Upper lobe of left lung (tissue), 4 donors: ENCODE measurements at regions not wholly inside any gene's neighbourhood (a gene's known extent, or its start where the extent isn't known, plus 50 kb on each side); places are given as distances from the start of the nearest gene placed in this dataset.

Experiments
- CTCF ChIP-seq, 6 experiments: fragments of 450-650 bp in 4 of 6; fragments of 200-600 bp in 2 of 6; sonication (generic) in 2 of 6; IDR thresholded peaks; one replicate each; pipeline ENCODE4 v1.5.1; 2016 to 2019; ENCODE audit warnings: antibody characterized with exemption in 6 of 6
- EP300 ChIP-seq, 4 donors: sonication (generic); formaldehyde crosslinking; IDR thresholded peaks; one replicate each; pipeline ENCODE4 v1.5.1; 2017; ENCODE audit warnings: antibody characterized with exemption in 4 of 4, control low read depth in 2 of 4
- POLR2A ChIP-seq, 4 donors: fragments of 450-650 bp; IDR thresholded peaks; one replicate each; pipeline ENCODE4 v1.5.1; 2016 to 2017; ENCODE audit warnings: antibody characterized with exemption in 4 of 4, mild to moderate bottlenecking in 2 of 4
- POLR2AphosphoS5 ChIP-seq, 2 donors: sonication (generic); formaldehyde crosslinking; IDR thresholded peaks; one replicate each; pipeline ENCODE4 v1.5.1; 2017; ENCODE audit warnings: antibody characterized with exemption in 2 of 2

DNA sequence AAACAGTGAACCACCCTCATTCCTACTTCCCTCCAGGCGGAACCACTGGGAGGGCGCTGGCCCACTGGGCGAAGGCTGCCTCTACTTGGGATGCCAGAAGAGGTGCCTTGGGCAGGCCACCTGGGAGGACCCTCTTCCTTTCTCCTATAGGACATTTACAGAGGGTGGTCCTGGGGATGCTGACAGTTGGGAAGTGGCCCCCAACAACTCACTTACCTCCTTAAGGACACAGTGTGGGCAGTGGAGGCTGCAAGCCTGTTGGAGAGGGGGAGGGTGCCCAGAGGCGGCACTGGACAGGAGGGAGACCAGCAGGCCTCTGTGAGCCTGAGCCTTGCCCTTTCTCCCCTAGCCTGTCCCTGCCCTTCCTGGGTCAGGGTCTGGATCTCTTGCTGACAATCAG lies 346.4 kb upstream of the HS6ST1 start:
- TF ChIP-seq CTCF (IDR thresholded peaks at IDR 0.05) (no peak), EP300 (IDR thresholded peaks at IDR 0.05) (no peak), POLR2A (IDR thresholded peaks at IDR 0.05) (no peak), POLR2AphosphoS5 (IDR thresholded peaks at IDR 0.05) (no peak)
